Immature natural killer cell (primary cell): ENCODE measurements at regions not wholly inside any gene's neighbourhood (a gene's known extent, or its start where the extent isn't known, plus 50 kb on each side); places are given as distances from the start of the nearest gene placed in this dataset.

Experiments
- DNase-seq, 3 donors: peaks; one replicate each; pipeline ENCODE4 v3.0.0; 2022; ENCODE audit warnings: mixed read lengths in 1 of 3
- H3K27ac Mint-ChIP-seq, 6 donors: one replicate each; pipeline ENCODE4 v1.8.0; 2020; ENCODE audit warnings: mixed read lengths in 6 of 6, mild to moderate bottlenecking in 5 of 6, inconsistent platforms in 4 of 6, moderate library complexity in 3 of 6
- H3K27me3 Mint-ChIP-seq, 3 donors: one replicate each; pipeline ENCODE4 v1.8.0; 2020 to 2021; ENCODE audit warnings: low read depth in 3 of 3, mild to moderate bottlenecking in 3 of 3, mixed read lengths in 3 of 3, moderate library complexity in 3 of 3, inconsistent platforms in 1 of 3
- H3K36me3 Mint-ChIP-seq, 3 donors: one replicate each; pipeline ENCODE4 v1.8.0; 2020; ENCODE audit warnings: mixed read lengths in 3 of 3, inconsistent platforms in 2 of 3, mild to moderate bottlenecking in 2 of 3
- H3K4me1 Mint-ChIP-seq, 2 donors: one replicate each; pipeline ENCODE4 v1.8.0; 2020; ENCODE audit warnings: inconsistent platforms in 2 of 2, mild to moderate bottlenecking in 2 of 2, mixed read lengths in 2 of 2, moderate library complexity in 1 of 2
- H3K4me3 Mint-ChIP-seq, 5 donors: one replicate each; pipeline ENCODE4 v1.8.0; 2020; ENCODE audit warnings: mild to moderate bottlenecking in 5 of 5, mixed read lengths in 5 of 5, inconsistent platforms in 3 of 5, moderate library complexity in 3 of 5
- H3K9me3 Mint-ChIP-seq, 6 donors: one replicate each; pipeline ENCODE4 v1.8.0; 2020; ENCODE audit warnings: mild to moderate bottlenecking in 6 of 6, mixed read lengths in 6 of 6, inconsistent platforms in 4 of 6, moderate library complexity in 3 of 6

DNA sequence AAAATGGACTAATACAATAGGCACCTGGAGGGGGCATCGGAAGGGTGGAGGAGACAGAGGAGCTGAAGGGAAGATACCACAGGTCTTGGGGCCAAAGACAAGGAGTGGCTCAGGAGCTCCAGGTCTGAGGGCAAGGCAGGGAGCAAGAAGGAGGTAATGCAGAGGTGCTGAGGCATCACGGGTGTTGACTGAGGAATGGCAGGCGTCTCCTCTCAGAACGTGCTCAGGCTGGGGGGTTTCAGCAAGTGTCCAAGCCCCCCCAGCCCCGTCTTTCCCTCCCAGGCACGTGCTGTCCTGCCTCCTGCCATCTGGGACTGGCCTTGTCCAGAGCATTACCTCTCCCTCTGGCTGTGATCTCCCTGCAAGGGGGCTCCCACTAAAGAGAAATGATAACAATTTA, 265.4 kb downstream of the DCDC2C start:
- Mint-ChIP-seq H3K27me3 (peaks cover 2 to 5% (median 2%) of the 10 kb centered on the region in 3 donors), H3K4me1 (no peaks in the 10 kb centered on the region), H3K4me3 (no peak overlapping the region), H3K36me3 (no peaks in the 10 kb centered on the region), H3K27ac (no peak overlapping the region), H3K9me3 (no peaks in the 10 kb centered on the region)
- DNase-seq: no peak

DNA sequence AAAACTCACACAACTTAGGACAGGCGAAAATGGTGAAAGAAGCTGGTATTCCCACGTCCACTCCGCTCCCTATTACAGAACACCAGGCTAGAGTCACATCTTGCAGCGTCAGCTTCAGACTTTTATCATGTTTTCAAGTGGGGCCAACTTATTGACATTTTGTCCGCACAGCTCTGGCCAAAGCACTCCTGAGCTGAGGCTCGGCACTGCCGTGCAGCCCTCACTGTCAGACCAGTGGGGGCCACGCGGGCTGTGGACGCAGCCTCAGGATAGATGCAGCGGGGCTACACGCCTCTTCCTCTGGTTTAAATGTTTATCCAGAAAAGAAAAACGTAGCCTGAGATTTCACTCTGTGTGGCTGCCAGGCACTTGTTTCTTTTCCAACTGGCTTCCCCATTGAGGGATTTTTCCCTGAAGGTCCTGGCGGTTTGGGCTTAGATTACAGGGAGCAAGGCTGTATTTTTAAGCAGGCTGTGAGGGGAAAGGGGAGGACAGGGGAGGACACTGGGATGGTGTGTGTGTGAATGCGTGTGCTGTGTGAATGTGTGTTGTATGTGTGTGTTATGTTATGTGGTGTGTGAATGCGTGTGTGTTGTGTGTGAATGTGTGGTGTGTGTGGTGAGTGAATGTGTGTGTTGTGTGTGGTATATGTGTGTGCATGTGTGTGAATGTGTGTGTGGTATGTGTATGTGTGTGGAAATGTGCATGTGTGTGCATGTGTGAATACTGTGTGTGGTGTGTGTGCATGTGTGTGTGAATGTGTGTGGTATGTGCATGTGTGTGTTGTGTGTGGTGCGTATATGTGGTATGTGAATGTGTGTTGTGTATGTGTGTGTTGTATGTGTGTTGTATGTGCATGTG, 267.6 kb downstream of the DCDC2C start:
- DNase-seq: no peak
- Mint-ChIP-seq H3K4me3 (no peak overlapping the region), H3K27ac (no peak overlapping the region), H3K9me3 (no peaks in the 10 kb centered on the region), H3K36me3 (no peaks in the 10 kb centered on the region), H3K27me3 (peaks cover 2 to 5% (median 5%) of the 10 kb centered on the region in 3 donors), H3K4me1 (peaks cover 0 to 2% of the 10 kb centered on the region in 2 donors)

DNA sequence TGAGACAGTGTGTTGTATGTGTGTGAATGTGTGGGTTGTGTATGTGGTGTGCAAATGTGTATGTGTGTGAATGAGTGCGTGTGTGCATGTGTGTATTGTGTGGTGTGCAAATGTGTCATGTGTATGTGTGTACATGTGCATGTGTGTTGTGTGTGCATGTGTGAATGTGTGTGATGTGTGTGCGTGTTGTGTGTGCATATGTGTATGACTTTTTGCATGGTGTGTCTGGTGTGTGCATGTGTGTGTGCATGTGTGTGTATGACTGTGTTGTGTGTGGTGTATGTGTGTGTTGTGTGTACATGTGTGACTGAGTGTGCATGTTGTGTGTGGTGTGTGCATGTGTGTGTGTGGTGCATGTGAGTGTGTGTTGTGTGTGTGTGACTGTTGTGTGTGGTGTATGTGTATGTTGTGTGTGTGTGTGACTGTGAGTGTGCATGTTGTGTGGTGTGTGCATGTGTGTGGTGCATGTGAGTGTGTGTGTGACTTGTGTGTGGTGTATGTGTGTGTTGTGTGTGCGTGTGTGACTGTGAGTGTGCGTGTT, 268.3 kb downstream of the DCDC2C start:
- no peak overlapping the region for H3K27ac Mint-ChIP-seq
- no peaks in the 10 kb centered on the region for H3K36me3 Mint-ChIP-seq
- H3K27me3 Mint-ChIP-seq: peaks cover 2 to 5% (median 2%) of the 10 kb centered on the region in 3 donors
- no peak overlapping the region for H3K4me3 Mint-ChIP-seq
- no peak for DNase-seq
- peaks cover 0 to 5% of the 10 kb centered on the region in 2 donors for H3K4me1 Mint-ChIP-seq
- no peaks in the 10 kb centered on the region for H3K9me3 Mint-ChIP-seq

DNA sequence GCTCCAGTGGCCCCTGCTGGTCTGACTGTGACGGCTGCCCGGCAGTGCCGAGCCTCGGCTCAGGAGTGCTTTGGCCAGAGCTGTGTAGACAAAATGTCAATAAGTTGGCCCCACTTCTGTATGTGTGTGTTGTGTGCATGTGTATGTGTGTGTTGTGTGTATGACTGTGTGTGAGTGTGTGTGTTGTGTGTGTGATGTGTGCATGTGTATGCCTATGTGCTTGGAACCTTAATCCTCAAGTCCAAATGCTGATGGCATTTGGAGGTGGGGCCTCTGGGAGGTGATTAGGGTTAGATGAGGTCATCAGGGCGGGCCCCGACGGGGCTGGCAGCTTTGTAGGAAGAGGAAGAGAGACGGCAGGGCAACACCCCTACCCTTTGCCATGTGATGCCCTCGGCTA, 269.0 kb downstream of the DCDC2C start:
- H3K4me1 Mint-ChIP-seq: peaks cover 0 to 9% of the 10 kb centered on the region in 2 donors
- no peak overlapping the region for H3K4me3 Mint-ChIP-seq
- no peak overlapping the region for H3K27ac Mint-ChIP-seq
- H3K27me3 Mint-ChIP-seq: peaks cover 0 to 5% (median 2%) of the 10 kb centered on the region in 3 donors
- no peaks in the 10 kb centered on the region for H3K36me3 Mint-ChIP-seq
- no peak for DNase-seq
- no peaks in the 10 kb centered on the region for H3K9me3 Mint-ChIP-seq

DNA sequence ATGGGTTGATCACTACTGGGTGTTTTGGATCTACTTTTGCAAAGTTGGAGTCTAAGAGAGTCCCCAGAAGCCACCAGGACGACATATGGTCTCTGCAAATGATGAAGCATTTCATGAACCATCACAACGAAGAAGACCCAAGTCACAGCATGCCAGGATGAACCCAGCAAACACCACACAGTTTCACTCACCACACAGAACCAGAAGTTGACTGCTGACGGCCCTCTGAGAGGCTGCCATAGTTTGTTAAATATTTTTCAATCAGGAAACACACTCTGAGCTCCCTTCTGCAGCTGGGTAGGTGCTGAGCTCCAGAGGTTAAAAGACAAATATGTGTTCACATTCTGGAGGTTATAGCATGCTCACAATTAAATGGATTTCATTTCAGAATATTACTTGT, 271.4 kb downstream of the DCDC2C start:
- Mint-ChIP-seq H3K36me3 (no peaks in the 10 kb centered on the region), H3K27me3 (peaks cover 0 to 5% (median 2%) of the 10 kb centered on the region in 3 donors), H3K27ac (no peak overlapping the region), H3K9me3 (no peaks in the 10 kb centered on the region), H3K4me3 (no peak overlapping the region), H3K4me1 (peaks cover 0 to 9% of the 10 kb centered on the region in 2 donors)
- DNase-seq: no peak

DNA sequence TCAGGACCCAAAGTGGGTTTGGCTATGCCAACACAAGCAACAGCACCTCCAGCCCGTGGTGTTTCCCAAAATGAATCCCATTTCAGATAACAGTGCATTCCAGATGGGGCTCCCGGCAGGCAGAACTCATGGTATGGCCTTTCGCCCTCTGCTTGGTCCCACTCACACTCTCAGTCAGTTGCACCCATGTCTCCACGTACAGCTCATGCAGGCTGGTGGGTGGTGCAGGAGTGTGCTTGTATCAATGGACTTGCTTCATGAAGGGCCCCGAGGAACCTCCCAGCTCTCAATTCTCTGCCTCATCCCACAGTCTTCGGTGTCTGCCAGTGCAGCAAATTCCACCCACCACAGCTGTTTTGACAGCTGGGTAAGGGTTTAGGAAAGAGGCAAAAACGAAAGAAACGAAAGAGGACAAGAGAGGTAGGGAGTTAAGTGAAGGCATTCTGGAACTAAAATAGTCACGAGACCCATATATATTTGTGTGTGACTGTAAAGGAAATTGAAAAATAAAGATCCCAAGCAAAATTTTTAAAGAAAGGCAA, 278.1 kb downstream of the DCDC2C start:
- H3K36me3 Mint-ChIP-seq: no peaks in the 10 kb centered on the region
- no peak for DNase-seq
- H3K27me3 Mint-ChIP-seq: peaks cover 3 to 5% (median 3%) of the 10 kb centered on the region in 3 donors
- H3K4me1 Mint-ChIP-seq: peaks cover 0 to 3% of the 10 kb centered on the region in 2 donors
- peaks cover 0 to 2% (median 0%) of the 10 kb centered on the region in 6 donors for H3K9me3 Mint-ChIP-seq
- no peak overlapping the region for H3K27ac Mint-ChIP-seq
- H3K4me3 Mint-ChIP-seq: no peak overlapping the region

DNA sequence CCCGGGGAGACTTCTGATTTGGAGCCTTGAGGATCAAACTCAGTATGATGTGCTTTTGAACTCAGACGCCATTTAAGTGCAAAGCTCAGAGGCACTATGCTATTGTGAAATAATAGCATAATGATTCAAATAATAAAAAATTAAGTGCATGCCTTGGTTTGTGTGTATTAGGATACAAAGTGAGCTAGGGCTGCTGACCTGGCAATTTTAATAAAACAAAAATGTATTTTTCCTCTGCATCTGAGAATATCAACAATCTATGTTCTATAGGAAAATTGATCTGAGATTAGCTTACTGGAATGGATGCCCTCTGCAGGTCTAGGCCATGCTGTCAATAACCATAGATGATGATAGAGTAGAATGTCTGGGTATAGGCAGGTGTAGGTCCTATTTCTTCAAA, 278.8 kb downstream of the DCDC2C start:
- DNase-seq: no peak
- H3K9me3 Mint-ChIP-seq: peaks cover 0 to 2% (median 0%) of the 10 kb centered on the region in 6 donors
- no peaks in the 10 kb centered on the region for H3K4me1 Mint-ChIP-seq
- H3K36me3 Mint-ChIP-seq: no peaks in the 10 kb centered on the region
- H3K27ac Mint-ChIP-seq: no peak overlapping the region
- no peak overlapping the region for H3K4me3 Mint-ChIP-seq
- H3K27me3 Mint-ChIP-seq: peaks cover 3 to 5% (median 3%) of the 10 kb centered on the region in 3 donors

DNA sequence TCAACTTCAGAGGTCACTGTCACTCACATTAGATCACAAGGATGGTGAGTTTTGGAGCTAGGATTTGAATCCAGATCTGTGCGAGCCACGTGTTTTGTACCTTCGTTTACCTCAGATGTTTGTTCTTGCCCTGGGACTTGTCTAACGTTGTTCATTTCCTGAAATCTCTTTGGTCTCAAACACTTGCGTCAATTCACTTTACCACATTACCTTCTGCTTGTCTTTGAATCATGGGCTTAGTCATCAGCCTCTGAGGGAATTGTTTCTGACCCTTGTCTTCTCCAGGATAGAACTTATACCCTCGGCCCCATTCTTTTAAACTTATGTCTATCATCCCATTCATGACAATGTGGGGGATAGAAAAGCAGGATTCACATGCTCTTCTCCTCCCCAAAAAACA, 282.7 kb downstream of the DCDC2C start:
- peaks cover 0 to 5% (median 1%) of the 10 kb centered on the region in 6 donors for H3K9me3 Mint-ChIP-seq
- no peak overlapping the region for H3K4me3 Mint-ChIP-seq
- H3K27ac Mint-ChIP-seq: no peak overlapping the region
- DNase-seq: no peak
- H3K36me3 Mint-ChIP-seq: peaks cover 0 to 3% (median 0%) of the 10 kb centered on the region in 3 donors
- H3K4me1 Mint-ChIP-seq: no peaks in the 10 kb centered on the region
- peaks cover 0 to 5% (median 2%) of the 10 kb centered on the region in 3 donors for H3K27me3 Mint-ChIP-seq

DNA sequence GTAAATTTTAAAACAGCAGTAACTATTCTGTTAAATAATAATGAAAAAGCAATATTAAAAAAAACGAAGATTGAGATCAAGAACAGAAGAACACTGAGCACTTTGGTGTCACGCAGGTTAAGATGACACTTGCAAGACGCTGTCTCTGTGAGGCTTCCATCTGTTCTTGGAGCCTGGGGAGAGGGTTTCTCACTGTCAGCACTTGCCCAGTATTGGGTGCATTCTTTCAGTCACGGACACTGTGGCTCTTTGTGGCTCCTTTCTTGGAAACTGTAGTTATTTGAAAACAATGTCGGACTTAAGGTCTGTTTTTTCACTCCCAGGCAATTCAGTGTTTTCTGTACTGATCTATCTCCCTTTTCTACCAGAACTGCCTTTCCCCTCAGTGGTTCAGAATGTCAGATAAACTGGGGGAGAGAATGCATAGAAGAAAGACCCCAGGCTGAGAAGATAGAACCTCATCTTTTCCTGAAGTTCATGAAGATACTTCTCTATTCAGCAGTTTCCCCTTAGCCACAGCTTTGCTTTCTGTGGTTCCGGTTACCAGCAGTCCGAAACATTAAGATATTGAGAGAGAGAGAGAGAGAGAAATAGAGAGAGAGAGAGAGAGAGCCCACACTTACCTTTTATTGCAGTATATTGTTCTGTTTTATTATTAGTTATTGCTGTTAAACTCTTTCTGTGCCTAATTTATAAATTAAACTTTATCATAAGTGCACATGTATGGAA, 283.3 kb downstream of the DCDC2C start:
- Mint-ChIP-seq H3K36me3 (peaks cover 0 to 6% (median 4%) of the 10 kb centered on the region in 3 donors), H3K4me1 (no peaks in the 10 kb centered on the region), H3K9me3 (peaks cover 0 to 8% (median 3%) of the 10 kb centered on the region in 6 donors), H3K4me3 (no peak overlapping the region), H3K27me3 (peaks cover 0 to 5% (median 2%) of the 10 kb centered on the region in 3 donors), H3K27ac (no peak overlapping the region)
- DNase-seq: no peak

DNA sequence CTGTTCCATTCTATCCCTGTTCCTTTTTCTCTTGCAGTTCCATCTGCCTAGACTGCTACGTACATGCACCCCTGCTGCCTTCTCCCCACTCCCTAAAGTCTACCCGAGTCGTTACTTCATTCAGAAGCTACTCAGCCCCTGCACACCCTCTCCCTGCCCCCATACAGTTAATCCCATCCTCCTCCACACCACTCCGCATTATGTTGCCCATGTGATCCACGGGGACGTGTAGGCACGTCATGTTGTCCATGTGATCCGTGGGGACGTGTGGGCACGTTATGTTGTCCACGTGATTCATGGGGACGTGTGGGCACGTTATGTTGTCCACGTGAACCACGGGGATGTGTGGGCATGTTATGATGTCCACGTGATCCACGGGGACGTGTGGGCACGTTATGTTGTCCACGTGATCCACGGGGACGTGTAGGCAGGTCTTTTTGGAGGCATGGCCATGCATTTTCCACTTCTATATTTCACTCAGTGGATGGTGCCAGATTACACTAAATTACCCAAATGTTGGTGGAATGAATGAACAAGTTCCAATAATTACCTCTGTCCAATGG, 299.5 kb downstream of the DCDC2C start:
- H3K4me3 Mint-ChIP-seq: no peak overlapping the region
- H3K4me1 Mint-ChIP-seq: no peaks in the 10 kb centered on the region
- peaks cover 0 to 9% (median 0%) of the 10 kb centered on the region in 6 donors for H3K9me3 Mint-ChIP-seq
- no peak for DNase-seq
- no peak overlapping the region for H3K27ac Mint-ChIP-seq
- H3K36me3 Mint-ChIP-seq: no peaks in the 10 kb centered on the region
- H3K27me3 Mint-ChIP-seq: peaks cover 0 to 6% (median 2%) of the 10 kb centered on the region in 3 donors

DNA sequence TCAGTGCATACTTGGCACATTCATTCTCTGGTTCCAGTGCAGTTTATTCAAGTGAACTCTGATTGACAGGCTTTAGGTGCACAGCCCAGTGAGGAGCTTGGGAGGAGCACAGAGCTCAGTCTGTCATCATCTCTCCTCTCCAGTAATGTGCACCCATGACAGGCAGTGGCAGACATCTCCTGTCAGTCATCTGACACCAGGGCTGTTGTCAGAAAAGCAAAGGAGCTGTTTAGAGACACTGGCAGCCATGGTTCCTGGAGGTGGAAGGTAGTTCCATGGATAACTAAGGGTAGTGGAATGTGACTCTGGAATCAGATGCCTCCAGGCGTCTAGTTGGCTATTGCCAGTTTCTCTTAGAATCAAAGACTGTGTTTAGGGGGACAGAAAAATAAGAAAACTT, 308.8 kb downstream of the DCDC2C start:
- Mint-ChIP-seq H3K36me3 (peaks cover 0 to 2% (median 0%) of the 10 kb centered on the region in 3 donors), H3K4me3 (no peak overlapping the region), H3K4me1 (no peaks in the 10 kb centered on the region), H3K27me3 (peaks cover 0 to 4% (median 0%) of the 10 kb centered on the region in 3 donors), H3K9me3 (peaks cover 0 to 10% (median 3%) of the 10 kb centered on the region in 6 donors), H3K27ac (no peak overlapping the region)
- no peak for DNase-seq

DNA sequence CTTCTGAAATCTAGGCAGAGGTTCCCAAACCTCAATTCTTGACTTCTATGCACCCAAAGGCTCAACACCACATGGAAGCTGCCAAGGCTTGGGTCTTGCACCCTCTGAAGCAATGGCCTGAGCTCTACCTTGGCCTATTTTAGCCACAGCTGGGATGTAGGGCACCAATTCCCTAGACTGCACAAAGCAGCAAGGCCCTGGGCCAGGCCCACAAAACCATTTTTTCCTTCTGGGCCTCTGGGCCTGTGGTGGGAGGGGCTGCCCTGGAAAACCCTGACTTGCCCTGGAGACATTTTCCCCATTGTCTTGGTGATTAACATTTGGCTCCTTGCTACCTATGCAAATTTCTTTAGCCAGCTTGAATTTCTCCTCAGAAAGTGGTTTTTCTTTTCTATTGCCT, 315.2 kb downstream of the DCDC2C start:
- no peak overlapping the region for H3K4me3 Mint-ChIP-seq
- no peaks in the 10 kb centered on the region for H3K4me1 Mint-ChIP-seq
- peaks cover 0 to 12% (median 7%) of the 10 kb centered on the region in 6 donors for H3K9me3 Mint-ChIP-seq
- DNase-seq: no peak
- no peak overlapping the region for H3K27ac Mint-ChIP-seq
- H3K27me3 Mint-ChIP-seq: peaks cover 0 to 3% (median 2%) of the 10 kb centered on the region in 3 donors
- peaks cover 0 to 4% (median 2%) of the 10 kb centered on the region in 3 donors for H3K36me3 Mint-ChIP-seq

DNA sequence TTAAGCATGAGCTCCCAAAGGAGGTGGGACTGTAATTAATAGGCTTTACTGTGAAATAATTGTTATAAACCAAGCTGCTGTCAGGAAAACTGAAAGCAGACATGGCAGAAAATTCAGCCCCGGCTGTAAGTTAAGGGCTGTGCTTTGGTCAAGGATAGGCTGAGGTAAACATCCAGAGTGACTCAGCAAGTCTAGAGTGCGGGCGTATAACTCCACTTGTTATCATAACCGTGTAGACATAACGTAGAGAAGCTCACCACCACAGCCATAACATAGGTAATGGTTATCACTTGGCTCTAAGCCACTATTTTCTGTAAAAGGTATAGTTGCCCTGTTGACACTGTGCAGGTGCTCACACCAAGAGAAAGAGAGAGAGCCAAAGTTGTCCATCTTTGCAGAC, 316.8 kb downstream of the DCDC2C start:
- peaks cover 0 to 4% (median 3%) of the 10 kb centered on the region in 3 donors for H3K36me3 Mint-ChIP-seq

More for the DNA sequence above, 316.8 kb downstream of the DCDC2C start:
- DNase-seq: no peak
- no peaks in the 10 kb centered on the region for H3K4me1 Mint-ChIP-seq
- peaks cover 0 to 3% (median 2%) of the 10 kb centered on the region in 3 donors for H3K27me3 Mint-ChIP-seq
- no peak overlapping the region for H3K4me3 Mint-ChIP-seq
- H3K9me3 Mint-ChIP-seq: peaks cover 0 to 14% (median 7%) of the 10 kb centered on the region in 6 donors
- H3K27ac Mint-ChIP-seq: no peak overlapping the region
